ENCODE measurements at regions not wholly inside any gene's neighbourhood (a gene's known extent, or its start where the extent isn't known, plus 50 kb on each side); places are given as distances from the start of the nearest gene placed in this dataset.
"Not testable (repeated sequence)": the region's sequence is repeated elsewhere in the genome, so short reads cannot be mapped to it uniquely, and the experiment has no call there.

- no peak for DNase-seq (ENCODE audit: extremely low spot score)
Observed at GRCh38 chrX:104513162-104513561, 52.8 kb upstream of the IL1RAPL2 start.

DNA sequence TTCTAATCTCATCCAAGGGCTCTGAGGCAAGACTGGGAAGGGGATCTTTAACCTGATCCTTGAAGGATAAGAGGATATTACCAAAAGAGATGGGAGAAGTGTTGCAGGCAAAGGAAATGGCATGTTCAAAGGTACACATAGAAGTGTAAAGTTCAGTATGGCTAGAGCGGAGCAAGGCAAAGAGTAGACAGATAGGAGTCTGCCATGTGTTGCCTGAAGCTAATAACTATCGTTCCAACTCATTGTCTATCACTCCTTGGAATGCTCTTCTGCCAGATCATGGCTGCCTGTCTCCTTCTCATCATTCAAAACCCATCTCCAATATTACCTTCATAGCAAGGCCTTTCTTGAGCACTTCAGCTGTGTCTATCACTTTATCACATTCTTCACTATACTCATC lies 55.2 kb upstream of the IL1RAPL2 start:
- Histone ChIP-seq H3K4me3 (ENCODE audit: low read depth, low read length) (no peak overlapping the region), H3K4me1 (ENCODE audit: insufficient read depth) (no peaks in the 10 kb centered on the region), H3K36me3 (ENCODE audit: insufficient read depth) (no peaks in the 10 kb centered on the region), H3K27ac (ENCODE audit: low read depth) (no peak overlapping the region)
- 88% methylated on average over 2 of the region's 2 CpGs for WGBS
- no peak for DNase-seq (ENCODE audit: extremely low spot score)

More at GRCh38 chrX:104513162-104513561, 52.8 kb upstream of the IL1RAPL2 start:
- H3K36me3 ChIP-seq (ENCODE audit: insufficient read depth), result no peaks in the 10 kb centered on the region
- no peak overlapping the region for H3K27ac ChIP-seq (ENCODE audit: low read depth)
- H3K4me3 ChIP-seq (ENCODE audit: low read depth, low read length), result no peak overlapping the region
- 82% methylated on average over 3 of the region's 3 CpGs for WGBS
- H3K4me1 ChIP-seq (ENCODE audit: insufficient read depth), result no peaks in the 10 kb centered on the region

GRCh38 chrX:104502460-104502859 lies 63.5 kb upstream of the IL1RAPL2 start:
- H3K4me1 ChIP-seq (ENCODE audit: insufficient read depth), result no peaks in the 10 kb centered on the region
- 70% methylated on average over 2 of the region's 2 CpGs for WGBS
- H3K4me3 ChIP-seq (ENCODE audit: low read depth, low read length), result no peak overlapping the region
- no peaks in the 10 kb centered on the region for H3K36me3 ChIP-seq (ENCODE audit: insufficient read depth)
- DNase-seq (ENCODE audit: extremely low spot score), result no peak
- H3K27ac ChIP-seq (ENCODE audit: low read depth), result no peak overlapping the region

DNA sequence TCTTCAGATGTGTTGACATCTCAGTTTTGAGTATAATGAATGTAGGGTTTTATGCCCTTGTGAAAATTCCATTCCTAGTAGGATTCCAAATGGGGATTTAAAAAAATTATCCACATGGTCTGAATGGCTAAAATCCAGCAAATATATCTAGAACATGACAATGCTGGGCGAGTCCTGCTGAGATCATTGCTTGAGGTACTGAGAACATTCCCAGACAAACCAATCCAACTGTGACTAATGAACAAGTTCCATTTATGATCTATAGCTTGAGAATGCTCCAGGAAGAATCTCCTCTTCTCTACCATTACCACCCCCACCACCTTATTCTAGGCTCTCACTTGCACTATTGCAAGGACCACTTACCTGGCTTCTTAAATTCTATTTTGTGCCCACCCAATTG lies 77.2 kb upstream of the IL1RAPL2 start:
- no peak for DNase-seq (ENCODE audit: extremely low spot score)
- H3K27ac ChIP-seq (ENCODE audit: low read depth), result no peak overlapping the region
- 62% methylated on average over 1 of the region's 1 CpG for WGBS
- H3K4me3 ChIP-seq (ENCODE audit: low read depth, low read length), result no peak overlapping the region
- no peaks in the 10 kb centered on the region for H3K36me3 ChIP-seq (ENCODE audit: insufficient read depth)
- H3K4me1 ChIP-seq (ENCODE audit: insufficient read depth), result no peaks in the 10 kb centered on the region

- no peak for DNase-seq (ENCODE audit: extremely low spot score)
- H3K4me3 ChIP-seq (ENCODE audit: low read depth, low read length), result no peak overlapping the region
- no peak overlapping the region for H3K27ac ChIP-seq (ENCODE audit: low read depth)
- no peaks in the 10 kb centered on the region for H3K4me1 ChIP-seq (ENCODE audit: insufficient read depth)
- H3K36me3 ChIP-seq (ENCODE audit: insufficient read depth), result no peaks in the 10 kb centered on the region
- WGBS, result 93% methylated on average over 2 of the region's 2 CpGs
Observed at GRCh38 chrX:104486691-104487090, 79.3 kb upstream of the IL1RAPL2 start.

GRCh38 chrX:104482757-104483156 lies 83.2 kb upstream of the IL1RAPL2 start:
- 18% methylated on average over 2 of the region's 2 CpGs for WGBS
- H3K4me3 ChIP-seq (ENCODE audit: low read depth, low read length), result no peak overlapping the region
- no peak for DNase-seq (ENCODE audit: extremely low spot score)
- H3K36me3 ChIP-seq (ENCODE audit: insufficient read depth), result no peaks in the 10 kb centered on the region
- no peak overlapping the region for H3K27ac ChIP-seq (ENCODE audit: low read depth)
- H3K4me1 ChIP-seq (ENCODE audit: insufficient read depth), result no peaks in the 10 kb centered on the region

DNA sequence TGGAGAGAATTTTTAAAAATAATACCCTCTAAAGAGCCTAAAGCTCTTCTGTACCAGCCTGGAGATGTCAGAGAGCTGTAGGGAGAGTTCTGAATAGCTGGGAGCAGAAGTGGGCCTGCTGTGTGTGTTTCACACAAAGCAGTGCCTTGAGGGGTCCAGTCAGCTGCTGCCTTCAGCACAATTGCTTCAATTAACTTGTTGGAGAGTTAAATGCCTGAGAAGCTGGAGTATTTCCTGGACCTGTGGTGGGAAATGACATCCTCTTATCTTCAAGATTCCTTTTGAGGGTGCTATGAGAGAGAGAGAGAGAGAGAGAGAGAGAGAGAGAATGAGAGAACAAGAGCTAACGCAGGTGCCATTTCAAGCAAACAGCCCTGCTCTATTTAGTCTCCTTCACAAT lies 96.2 kb upstream of the IL1RAPL2 start:
- Histone ChIP-seq H3K36me3 (ENCODE audit: insufficient read depth) (no peaks in the 10 kb centered on the region), H3K4me1 (ENCODE audit: insufficient read depth) (no peaks in the 10 kb centered on the region), H3K4me3 (ENCODE audit: low read depth, low read length) (no peak overlapping the region), H3K27ac (ENCODE audit: low read depth) (no peak overlapping the region)
- 8% methylated on average over 1 of the region's 1 CpG for WGBS
- no peak for DNase-seq (ENCODE audit: extremely low spot score)

- 93% methylated on average over 4 of the region's 4 CpGs for WGBS
- Histone ChIP-seq H3K36me3 (ENCODE audit: insufficient read depth) (no peaks in the 10 kb centered on the region), H3K4me3 (ENCODE audit: low read depth, low read length) (no peak overlapping the region)
Observed at GRCh38 chrX:104459796-104460195, 106.2 kb upstream of the IL1RAPL2 start.

GRCh38 chrX:104457130-104457529 lies 108.9 kb upstream of the IL1RAPL2 start:
- WGBS, result 94% methylated on average over 2 of the region's 2 CpGs
- not testable (repeated sequence) for H3K4me3 ChIP-seq (ENCODE audit: low read depth, low read length); H3K27ac ChIP-seq (ENCODE audit: low read depth); H3K36me3 ChIP-seq (ENCODE audit: insufficient read depth); DNase-seq (ENCODE audit: extremely low spot score); H3K4me1 ChIP-seq (ENCODE audit: insufficient read depth)

More at GRCh38 chrX:104459796-104460195, 106.2 kb upstream of the IL1RAPL2 start:
- no peak overlapping the region for H3K27ac ChIP-seq (ENCODE audit: low read depth)
- H3K4me1 ChIP-seq (ENCODE audit: insufficient read depth), result no peaks in the 10 kb centered on the region
- no peak for DNase-seq (ENCODE audit: extremely low spot score)

DNA sequence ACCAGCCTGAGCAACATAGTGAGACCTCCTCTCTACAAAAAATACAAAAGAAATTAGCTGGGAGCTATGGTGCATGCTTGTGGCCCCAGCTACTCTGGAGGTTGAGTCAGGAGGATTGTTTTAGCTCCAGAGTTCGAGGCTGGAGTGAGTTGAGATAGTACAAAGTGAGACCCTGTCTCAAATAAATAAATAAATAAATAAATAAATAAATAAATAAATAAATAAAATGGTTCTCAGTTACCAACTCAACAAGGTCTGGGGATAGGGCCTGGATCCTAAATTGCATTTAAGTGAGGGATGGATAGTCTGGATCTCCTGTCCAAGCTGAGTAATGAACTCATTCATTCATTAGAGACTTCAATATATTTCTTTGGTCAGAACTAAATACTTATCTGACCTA lies 115.7 kb upstream of the IL1RAPL2 start:
- Histone ChIP-seq H3K4me3 (ENCODE audit: low read depth, low read length) (no peak overlapping the region), H3K4me1 (ENCODE audit: insufficient read depth) (no peaks in the 10 kb centered on the region), H3K27ac (ENCODE audit: low read depth) (no peak overlapping the region), H3K36me3 (ENCODE audit: insufficient read depth) (no peaks in the 10 kb centered on the region)
- WGBS, result 65% methylated on average over 1 of the region's 1 CpG
- no peak for DNase-seq (ENCODE audit: extremely low spot score)

DNA sequence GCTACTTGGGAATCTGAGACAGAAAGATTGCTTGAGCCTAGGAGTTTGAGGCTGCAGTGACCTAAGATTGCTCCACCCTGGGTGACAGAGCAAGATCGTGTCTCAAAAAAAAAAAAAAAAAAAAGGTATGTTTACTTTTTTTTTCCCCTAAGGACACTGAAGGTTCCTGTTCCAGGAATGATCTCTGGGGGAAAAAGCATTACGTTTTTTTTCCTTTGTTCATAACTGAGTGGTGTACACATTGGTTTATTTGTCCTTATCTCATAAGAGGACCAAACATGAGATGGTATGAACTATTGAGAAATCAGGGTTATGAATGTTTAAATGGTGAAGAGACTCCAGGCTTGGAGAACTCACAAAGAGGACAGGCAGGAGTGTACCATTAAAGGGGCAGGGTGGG lies 120.4 kb upstream of the IL1RAPL2 start:
- no peak for DNase-seq (ENCODE audit: extremely low spot score)
- no peak overlapping the region for H3K27ac ChIP-seq (ENCODE audit: low read depth)
- no peaks in the 10 kb centered on the region for H3K4me1 ChIP-seq (ENCODE audit: insufficient read depth)
- H3K4me3 ChIP-seq (ENCODE audit: low read depth, low read length), result no peak overlapping the region
- H3K36me3 ChIP-seq (ENCODE audit: insufficient read depth), result no peaks in the 10 kb centered on the region
- WGBS, result 65% methylated on average over 2 of the region's 2 CpGs

GRCh38 chrX:104435249-104435648 lies 130.8 kb upstream of the IL1RAPL2 start:
- no peak for DNase-seq (ENCODE audit: extremely low spot score)
- WGBS, result 60% methylated on average over 7 of the region's 7 CpGs
- H3K36me3 ChIP-seq (ENCODE audit: insufficient read depth), result no peaks in the 10 kb centered on the region
- no peak overlapping the region for H3K4me3 ChIP-seq (ENCODE audit: low read depth, low read length)
- H3K4me1 ChIP-seq (ENCODE audit: insufficient read depth), result no peaks in the 10 kb centered on the region
- H3K27ac ChIP-seq (ENCODE audit: low read depth), result no peak overlapping the region

- WGBS, result 59% methylated on average over 3 of the region's 3 CpGs
- no peak overlapping the region for H3K27ac ChIP-seq (ENCODE audit: low read depth)
- H3K36me3 ChIP-seq (ENCODE audit: insufficient read depth), result no peaks in the 10 kb centered on the region
- H3K4me3 ChIP-seq (ENCODE audit: low read depth, low read length), result no peak overlapping the region
- DNase-seq (ENCODE audit: extremely low spot score), result no peak
- H3K4me1 ChIP-seq (ENCODE audit: insufficient read depth), result no peaks in the 10 kb centered on the region
Observed at GRCh38 chrX:104432321-104432720, 133.7 kb upstream of the IL1RAPL2 start.

DNA sequence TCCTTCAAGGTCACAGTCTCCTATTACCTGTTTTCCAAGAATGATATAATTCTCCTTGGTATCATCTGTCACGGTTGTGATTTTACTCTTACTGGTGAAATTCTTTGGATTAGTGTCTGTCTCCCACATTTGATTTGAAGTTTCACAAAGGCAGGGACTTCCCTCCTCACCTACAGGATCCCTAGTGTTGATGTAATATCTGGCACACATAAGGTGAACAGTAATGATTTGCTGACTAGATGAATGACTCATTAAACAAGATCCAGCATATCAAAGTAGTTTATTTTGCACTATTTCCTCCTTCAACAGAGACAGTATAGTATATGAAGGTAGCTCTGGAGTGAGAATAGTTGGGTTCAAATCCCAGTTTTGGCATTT lies 135.3 kb upstream of the IL1RAPL2 start:
- 77% methylated on average over 1 of the region's 1 CpG for WGBS
- Histone ChIP-seq H3K36me3 (ENCODE audit: insufficient read depth) (no peaks in the 10 kb centered on the region), H3K27ac (ENCODE audit: low read depth) (no peak overlapping the region), H3K4me3 (ENCODE audit: low read depth, low read length) (no peak overlapping the region), H3K4me1 (ENCODE audit: insufficient read depth) (no peaks in the 10 kb centered on the region)
- no peak for DNase-seq (ENCODE audit: extremely low spot score)

GRCh38 chrX:104430072-104430741 lies 135.8 kb upstream of the IL1RAPL2 start:
- Histone ChIP-seq H3K4me3 (ENCODE audit: low read depth, low read length) (no peak overlapping the region), H3K4me1 (ENCODE audit: insufficient read depth) (no peaks in the 10 kb centered on the region), H3K27ac (ENCODE audit: low read depth) (no peak overlapping the region), H3K36me3 (ENCODE audit: insufficient read depth) (no peaks in the 10 kb centered on the region)
- no peak for DNase-seq (ENCODE audit: extremely low spot score)
- 28% methylated on average over 4 of the region's 4 CpGs for WGBS
